Endothelial cell (in vitro differentiated cells): ENCODE measurements at regions not wholly inside any gene's neighbourhood (a gene's known extent, or its start where the extent isn't known, plus 50 kb on each side); places are given as distances from the start of the nearest gene placed in this dataset.

ENCODE experiments used
- DNase-seq: peaks from one replicate; pipeline ENCODE4 v3.0.0; 2021; ENCODE audit warnings: low spot score
- H3K27ac Mint-ChIP-seq: one replicate; pipeline ENCODE4 v1.8.0; 2021; ENCODE audit warnings: mixed read lengths, inconsistent platforms; ENCODE audit not compliant: unreplicated experiment
- H3K27me3 Mint-ChIP-seq: one replicate; pipeline ENCODE4 v1.8.0; 2021; ENCODE audit warnings: mild to moderate bottlenecking, moderate library complexity, mixed read lengths, inconsistent platforms; ENCODE audit not compliant: unreplicated experiment
- H3K36me3 Mint-ChIP-seq: one replicate; pipeline ENCODE4 v1.8.0; 2021; ENCODE audit warnings: mild to moderate bottlenecking, low read depth, mixed read lengths, inconsistent platforms; ENCODE audit not compliant: unreplicated experiment
- H3K4me1 Mint-ChIP-seq: one replicate; pipeline ENCODE4 v1.8.0; 2021; ENCODE audit warnings: mild to moderate bottlenecking, mixed read lengths, inconsistent platforms; ENCODE audit not compliant: unreplicated experiment
- H3K4me3 Mint-ChIP-seq: one replicate; pipeline ENCODE4 v1.8.0; 2021; ENCODE audit warnings: mild to moderate bottlenecking, mixed read lengths, inconsistent platforms; ENCODE audit not compliant: unreplicated experiment
- H3K9me3 Mint-ChIP-seq: one replicate; pipeline ENCODE4 v1.8.0; 2021; ENCODE audit warnings: mixed read lengths, inconsistent platforms; ENCODE audit not compliant: unreplicated experiment
- CTCF ChIP-seq: fragments of 200-600 bp; sonication (generic); IDR thresholded peaks from one replicate; pipeline ENCODE4 v1.5.0; 2021; ENCODE audit warnings: antibody characterized with exemption; ENCODE audit not compliant: unreplicated experiment

DNA sequence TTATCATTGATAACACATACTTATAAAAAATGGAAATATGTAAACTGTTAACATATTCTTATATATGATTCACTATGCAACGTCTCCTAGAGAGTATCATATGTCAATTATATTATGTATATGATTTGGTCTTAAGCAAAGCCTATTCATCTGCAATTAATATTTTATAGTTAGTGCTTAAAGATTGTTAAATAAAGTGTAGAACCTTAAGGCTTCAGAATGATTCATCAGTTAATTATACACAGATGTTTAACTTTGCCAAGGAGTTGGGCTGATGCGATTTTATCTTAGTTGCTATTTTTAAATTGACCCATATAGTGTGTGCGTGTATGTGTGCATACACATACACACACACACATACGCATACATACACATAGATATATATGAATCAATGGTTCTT lies 323.1 kb downstream of the RBM43 start:
- no peak overlapping the region for H3K27ac Mint-ChIP-seq
- H3K4me3 Mint-ChIP-seq = no peak overlapping the region
- no peak for DNase-seq
- no peaks in the 10 kb centered on the region for H3K9me3 Mint-ChIP-seq
- H3K27me3 Mint-ChIP-seq = no peaks in the 10 kb centered on the region
- no peaks in the 10 kb centered on the region for H3K36me3 Mint-ChIP-seq
- no peak for TF ChIP-seq CTCF
- H3K4me1 Mint-ChIP-seq = no peaks in the 10 kb centered on the region

- DNase-seq = no peak
- H3K4me3 Mint-ChIP-seq = no peak overlapping the region
- H3K4me1 Mint-ChIP-seq = no peaks in the 10 kb centered on the region
- TF ChIP-seq CTCF = no peak
- H3K36me3 Mint-ChIP-seq = no peaks in the 10 kb centered on the region
- H3K27ac Mint-ChIP-seq = no peak overlapping the region
- H3K9me3 Mint-ChIP-seq = no peaks in the 10 kb centered on the region
- no peaks in the 10 kb centered on the region for H3K27me3 Mint-ChIP-seq
Observed at GRCh38 chr2:150937030-150937429, 324.6 kb downstream of the RBM43 start.

GRCh38 chr2:150931451-150931850 lies 330.2 kb downstream of the RBM43 start:
- Mint-ChIP-seq H3K9me3 (no peaks in the 10 kb centered on the region), H3K27ac (no peak overlapping the region), H3K4me3 (no peak overlapping the region), H3K36me3 (no peaks in the 10 kb centered on the region), H3K27me3 (no peaks in the 10 kb centered on the region), H3K4me1 (no peaks in the 10 kb centered on the region)
- no peak for TF ChIP-seq CTCF
- DNase-seq = no peak

DNA sequence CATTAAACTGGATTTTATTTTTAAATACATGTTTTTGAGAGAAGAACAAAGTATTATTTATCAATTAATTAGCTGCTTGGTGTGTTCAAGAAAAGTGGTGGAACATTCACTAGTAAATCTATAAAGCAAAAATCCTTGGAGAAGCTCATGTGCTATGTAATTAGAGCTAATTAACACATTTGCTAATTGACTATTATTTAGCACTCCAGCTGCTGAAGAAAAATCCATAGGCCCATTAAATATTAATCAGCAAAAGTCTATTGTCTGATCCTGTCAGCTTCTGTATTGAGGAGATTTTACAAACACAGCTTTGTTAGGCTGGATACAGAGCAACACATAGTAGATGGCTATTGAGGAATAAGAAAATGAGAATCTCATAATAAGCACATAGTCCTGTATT lies 336.1 kb downstream of the RBM43 start:
- no peak overlapping the region for H3K4me3 Mint-ChIP-seq
- peaks cover 5% of the 10 kb centered on the region for H3K4me1 Mint-ChIP-seq
- H3K27me3 Mint-ChIP-seq = peaks cover 2% of the 10 kb centered on the region
- DNase-seq = no peak
- H3K27ac Mint-ChIP-seq = no peak overlapping the region
- H3K36me3 Mint-ChIP-seq = no peaks in the 10 kb centered on the region
- no peaks in the 10 kb centered on the region for H3K9me3 Mint-ChIP-seq
- TF ChIP-seq CTCF = no peak

GRCh38 chr2:150924878-150925277 lies 336.8 kb downstream of the RBM43 start:
- H3K27ac Mint-ChIP-seq = no peak overlapping the region
- H3K9me3 Mint-ChIP-seq = no peaks in the 10 kb centered on the region
- TF ChIP-seq CTCF = no peak
- no peak for DNase-seq
- H3K4me1 Mint-ChIP-seq = peaks cover 5% of the 10 kb centered on the region
- no peak overlapping the region for H3K4me3 Mint-ChIP-seq
- H3K27me3 Mint-ChIP-seq = peaks cover 2% of the 10 kb centered on the region
- H3K36me3 Mint-ChIP-seq = no peaks in the 10 kb centered on the region
